ENCODE measurements at regions not wholly inside any gene's neighbourhood (a gene's known extent, or its start where the extent isn't known, plus 50 kb on each side); places are given as distances from the start of the nearest gene placed in this dataset.

DNA sequence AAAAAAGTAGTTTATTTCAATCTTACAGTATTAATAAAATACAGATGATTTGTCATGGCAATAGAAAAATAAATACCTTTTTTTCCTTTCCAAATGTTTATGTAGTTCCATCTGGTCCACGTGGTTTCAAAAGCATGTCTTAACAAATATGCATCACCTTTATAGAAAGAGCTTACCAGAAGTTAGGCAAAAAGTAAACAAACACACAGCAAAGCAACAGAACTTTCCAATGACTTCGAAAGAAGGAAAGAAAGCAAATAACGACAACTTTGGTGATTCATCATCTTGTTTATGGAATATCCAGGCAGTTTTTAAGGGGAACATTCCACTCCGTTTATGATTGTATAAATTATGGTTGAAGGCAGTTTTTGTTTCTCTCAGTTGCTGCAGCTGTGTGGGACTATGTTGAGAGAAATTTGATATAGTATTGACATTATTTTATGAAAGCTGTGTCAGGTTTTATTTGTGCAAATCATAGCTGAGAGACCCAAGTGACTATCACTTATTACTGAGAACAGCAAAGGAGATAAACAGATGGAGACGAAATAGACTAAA is 203.1 kb downstream of the CDC14C start:
- no peaks in the 10 kb centered on the region for H3F3A ChIP-seq (ENCODE audit: low read depth)
- no peak overlapping the region for H3K9ac ChIP-seq
- no peaks in the 10 kb centered on the region for H3K27me3 ChIP-seq
- H3K9me3 ChIP-seq (ENCODE audit: low read depth), result no peaks in the 10 kb centered on the region
- no peak for TF ChIP-seq EZH2 (IDR thresholded peaks at IDR 0.05)
- TF ChIP-seq EZH2phosphoT487 (IDR thresholded peaks at IDR 0.05), result no peak
- TF ChIP-seq, protein P1, sequence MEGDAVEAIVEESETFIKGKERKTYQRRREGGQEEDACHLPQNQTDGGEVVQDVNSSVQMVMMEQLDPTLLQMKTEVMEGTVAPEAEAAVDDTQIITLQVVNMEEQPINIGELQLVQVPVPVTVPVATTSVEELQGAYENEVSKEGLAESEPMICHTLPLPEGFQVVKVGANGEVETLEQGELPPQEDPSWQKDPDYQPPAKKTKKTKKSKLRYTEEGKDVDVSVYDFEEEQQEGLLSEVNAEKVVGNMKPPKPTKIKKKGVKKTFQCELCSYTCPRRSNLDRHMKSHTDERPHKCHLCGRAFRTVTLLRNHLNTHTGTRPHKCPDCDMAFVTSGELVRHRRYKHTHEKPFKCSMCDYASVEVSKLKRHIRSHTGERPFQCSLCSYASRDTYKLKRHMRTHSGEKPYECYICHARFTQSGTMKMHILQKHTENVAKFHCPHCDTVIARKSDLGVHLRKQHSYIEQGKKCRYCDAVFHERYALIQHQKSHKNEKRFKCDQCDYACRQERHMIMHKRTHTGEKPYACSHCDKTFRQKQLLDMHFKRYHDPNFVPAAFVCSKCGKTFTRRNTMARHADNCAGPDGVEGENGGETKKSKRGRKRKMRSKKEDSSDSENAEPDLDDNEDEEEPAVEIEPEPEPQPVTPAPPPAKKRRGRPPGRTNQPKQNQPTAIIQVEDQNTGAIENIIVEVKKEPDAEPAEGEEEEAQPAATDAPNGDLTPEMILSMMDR (IDR thresholded peaks at IDR 0.05), result no peak
- peaks cover 4% of the 10 kb centered on the region for H3K4me1 Mint-ChIP-seq
- H3K27ac Mint-ChIP-seq, result no peak overlapping the region
- H3K27ac ChIP-seq, result no peak overlapping the region
- no peaks in the 10 kb centered on the region for H3K36me3 ChIP-seq
- no peaks in the 10 kb centered on the region for H4K20me1 ChIP-seq (ENCODE audit: low read depth)
- no peaks in the 10 kb centered on the region for H3K79me2 ChIP-seq (ENCODE audit: low read depth)
- no peaks in the 10 kb centered on the region for H3K27me3 Mint-ChIP-seq (ENCODE audit: insufficient read depth, low read depth)
- H3K4me3 ChIP-seq, result no peak overlapping the region
- no peak overlapping the region for H3K4me2 ChIP-seq
- H3K9me3 Mint-ChIP-seq, result peaks cover 5% of the 10 kb centered on the region
- H3K4me3 Mint-ChIP-seq, result no peak overlapping the region
- no peak for DNase-seq (ENCODE audit: low spot score)
- no peak overlapping the region for H2AFZ ChIP-seq (replicated peaks)
- H3K36me3 Mint-ChIP-seq, result no peaks in the 10 kb centered on the region
- peaks cover 7% of the 10 kb centered on the region for H3K4me1 ChIP-seq

DNA sequence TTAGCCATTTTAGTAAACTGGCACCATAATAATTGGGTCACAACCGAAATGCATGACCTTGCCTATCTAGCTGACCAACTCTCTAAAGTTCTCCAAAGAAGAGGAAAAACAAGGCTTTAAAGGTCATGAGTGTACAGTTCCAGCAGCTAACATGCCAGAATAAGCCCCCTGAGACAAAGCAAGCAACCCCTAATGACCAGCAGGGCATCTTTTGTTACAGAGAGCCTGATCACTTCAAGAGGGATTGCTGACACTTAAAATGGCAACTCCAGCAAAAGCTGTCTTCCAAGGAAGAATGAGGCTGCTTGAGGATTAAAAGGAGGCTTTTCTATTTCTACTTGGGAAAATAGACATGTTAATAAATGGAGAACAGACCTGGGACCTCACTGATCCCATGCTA is 213.6 kb downstream of the CDC14C start:
- Histone ChIP-seq H3K4me3 (no peak overlapping the region), H2AFZ (replicated peaks) (no peak overlapping the region), H3K36me3 (no peaks in the 10 kb centered on the region), H3K4me2 (peak overlapping the region; percentile 23), H3F3A (ENCODE audit: low read depth) (peaks cover 14% of the 10 kb centered on the region), H3K27ac (no peak overlapping the region), H3K4me1 (peaks cover 16% of the 10 kb centered on the region), H4K20me1 (ENCODE audit: low read depth) (no peaks in the 10 kb centered on the region), H3K27me3 (no peaks in the 10 kb centered on the region), H3K9ac (no peak overlapping the region), H3K79me2 (ENCODE audit: low read depth) (no peaks in the 10 kb centered on the region), H3K9me3 (ENCODE audit: low read depth) (no peaks in the 10 kb centered on the region)
- TF ChIP-seq EZH2phosphoT487 (IDR thresholded peaks at IDR 0.05) (peak; percentile 77), EZH2 (IDR thresholded peaks at IDR 0.05) (no peak)
- TF ChIP-seq, protein P1 (IDR thresholded peaks at IDR 0.05), result peak; percentile 15
- H3K27ac Mint-ChIP-seq, result no peak overlapping the region
- H3K4me1 Mint-ChIP-seq, result peaks cover 9% of the 10 kb centered on the region
- peak; percentile 78 for DNase-seq (ENCODE audit: low spot score)
- H3K27me3 Mint-ChIP-seq (ENCODE audit: insufficient read depth, low read depth), result no peaks in the 10 kb centered on the region
- H3K36me3 Mint-ChIP-seq, result no peaks in the 10 kb centered on the region
- peaks cover 6% of the 10 kb centered on the region for H3K9me3 Mint-ChIP-seq
- no peak overlapping the region for H3K4me3 Mint-ChIP-seq

DNA sequence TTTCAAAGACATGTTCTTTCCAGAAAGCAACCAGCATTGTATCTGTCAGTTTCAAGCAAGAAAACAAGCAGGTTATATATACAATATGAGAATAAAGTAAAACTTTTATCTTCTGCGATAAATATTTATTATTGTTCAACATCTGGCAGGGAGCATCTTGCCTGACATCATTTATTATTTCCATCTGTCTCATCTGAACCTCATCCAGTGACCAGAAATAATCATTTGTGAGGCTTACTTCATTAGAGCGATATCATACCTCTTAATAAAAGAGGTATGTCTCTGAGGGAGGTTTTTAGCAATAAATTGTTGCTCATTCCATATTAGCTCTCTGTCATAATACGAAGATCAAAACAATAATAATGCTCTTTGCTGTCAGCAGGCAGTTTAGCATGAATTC is 226.1 kb downstream of the CDC14C start:
- Histone ChIP-seq H3K4me2 (no peak overlapping the region), H3K4me3 (no peak overlapping the region), H4K20me1 (ENCODE audit: low read depth) (no peaks in the 10 kb centered on the region), H3K27me3 (no peaks in the 10 kb centered on the region), H3K4me1 (peaks cover 4% of the 10 kb centered on the region), H3K27ac (no peak overlapping the region), H2AFZ (replicated peaks) (no peak overlapping the region), H3K9ac (no peak overlapping the region), H3K36me3 (no peaks in the 10 kb centered on the region), H3K79me2 (ENCODE audit: low read depth) (no peaks in the 10 kb centered on the region), H3K9me3 (ENCODE audit: low read depth) (no peaks in the 10 kb centered on the region), H3F3A (ENCODE audit: low read depth) (no peaks in the 10 kb centered on the region)
- Mint-ChIP-seq H3K27ac (no peak overlapping the region), H3K36me3 (no peaks in the 10 kb centered on the region), H3K4me3 (no peak overlapping the region), H3K4me1 (no peaks in the 10 kb centered on the region), H3K27me3 (ENCODE audit: insufficient read depth, low read depth) (peaks cover 2% of the 10 kb centered on the region), H3K9me3 (peaks cover 3% of the 10 kb centered on the region)
- DNase-seq (ENCODE audit: low spot score), result no peak
- TF ChIP-seq EZH2 (IDR thresholded peaks at IDR 0.05), result no peak
- TF ChIP-seq, protein P1 (IDR thresholded peaks at IDR 0.05), result no peak
- no peak for TF ChIP-seq EZH2phosphoT487 (IDR thresholded peaks at IDR 0.05)
